ENCODE measurements at regions not wholly inside any gene's neighbourhood (a gene's known extent, or its start where the extent isn't known, plus 50 kb on each side); places are given as distances from the start of the nearest gene placed in this dataset.
A peak's percentile ranks its signal among the peaks of the same experiment; 100 is the strongest.
"Not testable (repeated sequence)": the region's sequence is repeated elsewhere in the genome, so short reads cannot be mapped to it uniquely, and the experiment has no call there.

GRCh38 chr2:36235882-36236281 is 119.7 kb upstream of the CRIM1 start:
- DNase-seq: no peak

GRCh38 chr2:36235426-36235825 is 120.2 kb upstream of the CRIM1 start:
- no peak for DNase-seq

- DNase-seq: no peak
Measured at GRCh38 chr2:36223259-36223658, 132.3 kb upstream of the CRIM1 start.

- no peak for DNase-seq
Measured at GRCh38 chr2:36222485-36222884, 133.1 kb upstream of the CRIM1 start.

- no peak for DNase-seq
Measured at GRCh38 chr2:36214691-36215090, 140.9 kb upstream of the CRIM1 start.

GRCh38 chr2:36203366-36203765 is 152.2 kb upstream of the CRIM1 start:
- no peak for DNase-seq

- DNase-seq: no peak
Measured at GRCh38 chr2:36197181-36197971, 158.2 kb upstream of the CRIM1 start.

- peak in 1 of 51 donors; percentile 6 for DNase-seq
Measured at GRCh38 chr2:36193680-36194079, 161.9 kb upstream of the CRIM1 start.

- DNase-seq: no peak
Measured at GRCh38 chr2:36192983-36193382, 162.6 kb upstream of the CRIM1 start.

- DNase-seq: no peak
Measured at GRCh38 chr2:36190097-36190496, 165.5 kb upstream of the CRIM1 start.

GRCh38 chr2:36185624-36186023 is 170.0 kb upstream of the CRIM1 start:
- no peak for DNase-seq

GRCh38 chr2:36184848-36185247 is 170.7 kb upstream of the CRIM1 start:
- no peak for DNase-seq

GRCh38 chr2:36180789-36181482 is 174.6 kb upstream of the CRIM1 start:
- DNase-seq: not testable (repeated sequence)

- not testable (repeated sequence) for DNase-seq
Measured at GRCh38 chr2:36180293-36180692, 175.3 kb upstream of the CRIM1 start.

- DNase-seq: not testable (repeated sequence)
Measured at GRCh38 chr2:36179668-36180269, 175.8 kb upstream of the CRIM1 start.

GRCh38 chr2:36178384-36178783 is 177.2 kb upstream of the CRIM1 start:
- no peak for DNase-seq

- DNase-seq: no peak
Measured at GRCh38 chr2:36177282-36177681, 178.3 kb upstream of the CRIM1 start.

GRCh38 chr2:36174920-36175319 is 180.7 kb upstream of the CRIM1 start:
- no peak for DNase-seq

- DNase-seq: no peak
Measured at GRCh38 chr2:36173760-36174404, 181.7 kb upstream of the CRIM1 start.

GRCh38 chr2:36172824-36173223 is 182.8 kb upstream of the CRIM1 start:
- no peak for DNase-seq

- DNase-seq: no peak
Measured at GRCh38 chr2:36170805-36171204, 184.8 kb upstream of the CRIM1 start.

GRCh38 chr2:36169843-36170242 is 185.7 kb upstream of the CRIM1 start:
- DNase-seq: no peak
